HG03565 (cell line): ENCODE measurements at regions not wholly inside any gene's neighbourhood (a gene's known extent, or its start where the extent isn't known, plus 50 kb on each side); places are given as distances from the start of the nearest gene placed in this dataset.

Experiments used
- ATAC-seq: cut with Tn5 transposase; IDR thresholded peaks from one replicate; pipeline ENCODE4 v1.9.1; 2021; ENCODE audit warnings: mild to moderate bottlenecking, moderate library complexity; ENCODE audit not compliant: unreplicated experiment

- no peak for ATAC-seq
Measured at GRCh38 chr11:116274521-116274920, 498.3 kb downstream of the BUD13 start.

GRCh38 chr11:116272181-116272789 lies 500.5 kb downstream of the BUD13 start:
- ATAC-seq: no peak

GRCh38 chr11:116271479-116271878 lies 501.3 kb downstream of the BUD13 start:
- ATAC-seq: no peak

- no peak for ATAC-seq
Measured at GRCh38 chr11:116267146-116267545, 505.6 kb downstream of the BUD13 start.

GRCh38 chr11:116263770-116264169 lies 509.0 kb downstream of the BUD13 start:
- ATAC-seq: no peak

- ATAC-seq: no peak
Measured at GRCh38 chr11:116263019-116263418, 509.8 kb downstream of the BUD13 start.

- ATAC-seq: no peak
Measured at GRCh38 chr11:116262370-116262769, 510.4 kb downstream of the BUD13 start.

GRCh38 chr11:116261606-116262005 lies 511.2 kb downstream of the BUD13 start:
- ATAC-seq: no peak

GRCh38 chr11:116258821-116259220 lies 514.0 kb downstream of the BUD13 start:
- ATAC-seq: no peak

- no peak for ATAC-seq
Measured at GRCh38 chr11:116257883-116258282, 514.9 kb downstream of the BUD13 start.

- no peak for ATAC-seq
Measured at GRCh38 chr11:116257092-116257491, 515.7 kb downstream of the BUD13 start.

GRCh38 chr11:116256215-116256614 lies 516.6 kb downstream of the BUD13 start:
- no peak for ATAC-seq

GRCh38 chr11:116255321-116255953 lies 517.4 kb downstream of the BUD13 start:
- ATAC-seq: no peak

GRCh38 chr11:116250155-116250554 lies 522.6 kb downstream of the BUD13 start:
- ATAC-seq: no peak

GRCh38 chr11:116249561-116249960 lies 523.2 kb downstream of the BUD13 start:
- ATAC-seq: no peak

GRCh38 chr11:116244889-116245288 lies 527.9 kb downstream of the BUD13 start:
- no peak for ATAC-seq

GRCh38 chr11:116244439-116244838 lies 528.3 kb downstream of the BUD13 start:
- ATAC-seq: no peak

GRCh38 chr11:116243991-116244390 lies 528.8 kb downstream of the BUD13 start:
- ATAC-seq: no peak

GRCh38 chr11:116242006-116242405 lies 530.8 kb downstream of the BUD13 start:
- ATAC-seq: no peak

- ATAC-seq: no peak
Measured at GRCh38 chr11:116240710-116241109, 532.1 kb downstream of the BUD13 start.

GRCh38 chr11:116239247-116239646 lies 533.5 kb downstream of the BUD13 start:
- ATAC-seq: no peak

GRCh38 chr11:116234989-116235568 lies 537.7 kb downstream of the BUD13 start:
- ATAC-seq: no peak
